ENCODE measurements at regions not wholly inside any gene's neighbourhood (a gene's known extent, or its start where the extent isn't known, plus 50 kb on each side); places are given as distances from the start of the nearest gene placed in this dataset.
"Not testable (repeated sequence)": the region's sequence is repeated elsewhere in the genome, so short reads cannot be mapped to it uniquely, and the experiment has no call there.

- DNase-seq: no peak
Measured at GRCh38 chr3:43838877-43839276, 148.1 kb downstream of the ABHD5 start.

GRCh38 chr3:43843386-43843785 is 152.6 kb downstream of the ABHD5 start:
- no peak for DNase-seq

- no peak for DNase-seq
Measured at GRCh38 chr3:43844757-43845156, 154.0 kb downstream of the ABHD5 start.

GRCh38 chr3:43845553-43845952 is 154.8 kb downstream of the ABHD5 start:
- DNase-seq: not testable (repeated sequence)

- DNase-seq: no peak
Measured at GRCh38 chr3:43852066-43852465, 161.3 kb downstream of the ABHD5 start.

GRCh38 chr3:43854283-43854682 is 163.5 kb downstream of the ABHD5 start:
- DNase-seq: no peak

GRCh38 chr3:43854916-43855315 is 164.2 kb downstream of the ABHD5 start:
- DNase-seq: no peak

GRCh38 chr3:43855674-43856299 is 165.0 kb downstream of the ABHD5 start:
- DNase-seq: no peak

GRCh38 chr3:43856351-43856750 is 165.6 kb downstream of the ABHD5 start:
- DNase-seq: no peak

- no peak for DNase-seq
Measured at GRCh38 chr3:43856761-43857160, 166.0 kb downstream of the ABHD5 start.

- DNase-seq: no peak
Measured at GRCh38 chr3:43857361-43858293, 166.9 kb downstream of the ABHD5 start.

- DNase-seq: no peak
Measured at GRCh38 chr3:43858294-43858701, 167.6 kb downstream of the ABHD5 start.

- no peak for DNase-seq
Measured at GRCh38 chr3:43859766-43860165, 169.0 kb downstream of the ABHD5 start.

GRCh38 chr3:43861635-43862034 is 170.9 kb downstream of the ABHD5 start:
- DNase-seq: no peak

- no peak for DNase-seq
Measured at GRCh38 chr3:43862470-43862869, 171.7 kb downstream of the ABHD5 start.

GRCh38 chr3:43862992-43863805 is 172.5 kb downstream of the ABHD5 start:
- no peak for DNase-seq

GRCh38 chr3:43863966-43864933 is 173.5 kb downstream of the ABHD5 start:
- DNase-seq: no peak

- no peak for DNase-seq
Measured at GRCh38 chr3:43865351-43865750, 174.6 kb downstream of the ABHD5 start.

- no peak for DNase-seq
Measured at GRCh38 chr3:43865887-43866528, 175.3 kb downstream of the ABHD5 start.

- DNase-seq: no peak
Measured at GRCh38 chr3:43866529-43867353, 176.0 kb downstream of the ABHD5 start.
